Kasumi-1 (cell line): ENCODE measurements at regions not wholly inside any gene's neighbourhood (a gene's known extent, or its start where the extent isn't known, plus 50 kb on each side); places are given as distances from the start of the nearest gene placed in this dataset.

ENCODE experiments used
- DNase-seq, 2 experiments: peaks; one replicate each; lab custom pipeline; 2025; lab: John Stamatoyannopoulos, UW

- no peak for DNase-seq
Observed at GRCh38 chr3:170752571-170753155, 117.3 kb downstream of the RPL22L1 start.

GRCh38 chr3:170751899-170752293 lies 118.1 kb downstream of the RPL22L1 start:
- no peak for DNase-seq

- no peak for DNase-seq
Observed at GRCh38 chr3:170751083-170751898, 118.7 kb downstream of the RPL22L1 start.

GRCh38 chr3:170750478-170750830 lies 119.5 kb downstream of the RPL22L1 start:
- DNase-seq, result no peak

- no peak for DNase-seq
Observed at GRCh38 chr3:170749765-170750477, 120.1 kb downstream of the RPL22L1 start.

- no peak for DNase-seq
Observed at GRCh38 chr3:170749185-170749584, 120.8 kb downstream of the RPL22L1 start.

GRCh38 chr3:170746175-170746942 lies 123.6 kb downstream of the RPL22L1 start:
- DNase-seq, result no peak

- DNase-seq, result no peak
Observed at GRCh38 chr3:170745211-170745718, 124.7 kb downstream of the RPL22L1 start.

- no peak for DNase-seq
Observed at GRCh38 chr3:170741756-170742529, 128.1 kb downstream of the RPL22L1 start.

GRCh38 chr3:170740726-170741591 lies 129.0 kb downstream of the RPL22L1 start:
- DNase-seq, result no peak

GRCh38 chr3:170740285-170740684 lies 129.7 kb downstream of the RPL22L1 start:
- no peak for DNase-seq

- no peak for DNase-seq
Observed at GRCh38 chr3:170739410-170739809, 130.6 kb downstream of the RPL22L1 start.

GRCh38 chr3:170738766-170739165 lies 131.2 kb downstream of the RPL22L1 start:
- DNase-seq, result no peak

GRCh38 chr3:170737498-170738162 lies 132.4 kb downstream of the RPL22L1 start:
- no peak for DNase-seq

- DNase-seq, result no peak
Observed at GRCh38 chr3:170735821-170736220, 134.2 kb downstream of the RPL22L1 start.

GRCh38 chr3:170734735-170735065 lies 135.3 kb downstream of the RPL22L1 start:
- DNase-seq, result no peak

GRCh38 chr3:170734043-170734734 lies 135.8 kb downstream of the RPL22L1 start:
- no peak for DNase-seq

- DNase-seq, result no peak
Observed at GRCh38 chr3:170732660-170733245, 137.2 kb downstream of the RPL22L1 start.

- DNase-seq, result no peak
Observed at GRCh38 chr3:170731281-170731680, 138.7 kb downstream of the RPL22L1 start.
